ENCODE measurements at regions not wholly inside any gene's neighbourhood (a gene's known extent, or its start where the extent isn't known, plus 50 kb on each side); places are given as distances from the start of the nearest gene placed in this dataset.

- no TSS peak for BruUV-seq (replicated peaks)
- peaks cover 33% of the 10 kb centered on the region for H3K27me3 ChIP-seq (ENCODE audit: insufficient read depth, low read length)
- no peaks in the 10 kb centered on the region for H3K9me2 ChIP-seq (ENCODE audit: insufficient read depth)
- H3K4me1 ChIP-seq (ENCODE audit: control insufficient read depth in 1 of 2, insufficient read depth in 2 of 2, low read length in 2 of 2) = no peaks in the 10 kb centered on the region
- intact Hi-C loops (cut with micrococcal nuclease) = no loop called here
- H3K9ac ChIP-seq (ENCODE audit: low read length) = no peak overlapping the region
- ATAC-seq (no peak), DNase-seq (ENCODE audit: low read depth, low spot score) (no peak)
- no peaks in the 10 kb centered on the region for H3K36me3 ChIP-seq (ENCODE audit: control insufficient read depth in 1 of 2, insufficient read depth in 2 of 2, low read length in 2 of 2)
- no peaks in the 10 kb centered on the region for H3K79me2 ChIP-seq (ENCODE audit: insufficient read depth, low read length)
- no peak overlapping the region for H3K27ac ChIP-seq (ENCODE audit: low read depth, low read length)
- no peak overlapping the region for H3K4me3 ChIP-seq (replicated peaks in 1 of 2; ENCODE audit: low read depth in 1 of 2, low read length in 2 of 2)
- no peaks in the 10 kb centered on the region for H3K9me3 ChIP-seq (ENCODE audit: control insufficient read depth in 1 of 2, insufficient read depth in 1 of 2, low read depth in 1 of 2, low read length in 2 of 2)
- RAD21 ChIA-PET (ENCODE audit: low non-redundant PET in 1 of 2, low total read pairs in 2 of 2, uncharacterized antibody in 2 of 2, unreplicated experiment in 2 of 2) = no interaction called here
- no peak overlapping the region for H2AFZ ChIP-seq (ENCODE audit: low read depth, low read length, poor library complexity, severe bottlenecking)
- CTCF ChIA-PET = no interaction called here
- no peaks in the 10 kb centered on the region for H4K20me1 ChIP-seq (ENCODE audit: insufficient read depth)
- TF ChIP-seq EZH2phosphoT487 (IDR thresholded peaks at IDR 0.05; ENCODE audit: borderline replicate concordance) (no peak), POLR2A (IDR thresholded peaks at IDR 0.05; ENCODE audit: borderline replicate concordance, extremely low read depth, insufficient read depth, insufficient read length) (no peak), YY1 (IDR thresholded peaks at IDR 0.05; ENCODE audit: extremely low read depth, insufficient replicate concordance, low read depth, low read length) (no peak), SRF (IDR thresholded peaks at IDR 0.05; ENCODE audit: low read depth) (no peak), FOSL1 (IDR thresholded peaks at IDR 0.05; ENCODE audit: low read depth) (no peak), REST (IDR thresholded peaks at IDR 0.05; ENCODE audit: low read depth) (no peak), TCF7L2 (IDR thresholded peaks at IDR 0.05; ENCODE audit: borderline replicate concordance, extremely low read depth, insufficient read depth, insufficient read length) (no peak), JUND (IDR thresholded peaks at IDR 0.05) (no peak), EGR1 (IDR thresholded peaks at IDR 0.05; ENCODE audit: low read depth) (no peak), SIN3A (IDR thresholded peaks at IDR 0.05; ENCODE audit: low read depth) (no peak), EZH2 (IDR thresholded peaks at IDR 0.05) (no peak), CEBPB (IDR thresholded peaks at IDR 0.05; ENCODE audit: low read depth) (no peak), ZFX (IDR thresholded peaks at IDR 0.05) (no peak), SP1 (IDR thresholded peaks at IDR 0.05; ENCODE audit: low read depth) (no peak)
- TF ChIP-seq, protein P1, sequence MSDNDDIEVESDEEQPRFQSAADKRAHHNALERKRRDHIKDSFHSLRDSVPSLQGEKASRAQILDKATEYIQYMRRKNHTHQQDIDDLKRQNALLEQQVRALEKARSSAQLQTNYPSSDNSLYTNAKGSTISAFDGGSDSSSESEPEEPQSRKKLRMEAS (IDR thresholded peaks at IDR 0.05) = no peak
- POLR2A ChIA-PET = no interaction called here
- H3K4me2 ChIP-seq (ENCODE audit: low read length) = no peak overlapping the region
Observed at GRCh38 chr5:147052519-147052918, 174.0 kb upstream of the PPP2R2B start.
